Stimulated activated CD8-positive, alpha-beta memory T cell treated with anti-CD3 and anti-CD28 coated beads, Interleukin-7, amount 100 ng/mL, for 24 hours (primary cell): ENCODE measurements at regions not wholly inside any gene's neighbourhood (a gene's known extent, or its start where the extent isn't known, plus 50 kb on each side); places are given as distances from the start of the nearest gene placed in this dataset.
"Not testable (repeated sequence)": the region's sequence is repeated elsewhere in the genome, so short reads cannot be mapped to it uniquely, and the experiment has no call there.

ENCODE experiments used
- DNase-seq: peaks from one replicate; pipeline ENCODE4 v3.0.0-alpha.2; 2020; ENCODE audit warnings: low read depth

- DNase-seq: not testable (repeated sequence)
Measured at GRCh38 chr5:134471858-134472449, 53.5 kb upstream of the JADE2 start.

- DNase-seq: no peak
Measured at GRCh38 chr5:134468921-134469400, 56.5 kb upstream of the JADE2 start.

- no peak for DNase-seq
Measured at GRCh38 chr5:134467231-134467630, 55.5 kb upstream of the CDKN2AIPNL start.

GRCh38 chr5:134466241-134467069 is 54.8 kb upstream of the CDKN2AIPNL start:
- no peak for DNase-seq

GRCh38 chr5:134465816-134466240 is 54.1 kb upstream of the CDKN2AIPNL start:
- DNase-seq: peak; percentile 28

GRCh38 chr5:134464988-134465815 is 53.5 kb upstream of the CDKN2AIPNL start:
- DNase-seq: no peak

- DNase-seq: no peak
Measured at GRCh38 chr5:134463991-134464760, 52.5 kb upstream of the CDKN2AIPNL start.

GRCh38 chr5:134463176-134463720 is 51.6 kb upstream of the CDKN2AIPNL start:
- no peak for DNase-seq

GRCh38 chr5:134462761-134463160 is 51.1 kb upstream of the CDKN2AIPNL start:
- DNase-seq: no peak

GRCh38 chr5:134462047-134462575 is 50.4 kb upstream of the CDKN2AIPNL start:
- DNase-seq: no peak
